Neural cell (in vitro differentiated cells): ENCODE measurements at regions not wholly inside any gene's neighbourhood (a gene's known extent, or its start where the extent isn't known, plus 50 kb on each side); places are given as distances from the start of the nearest gene placed in this dataset.

Experiments used
- CTCF ChIP-seq: fragments of 450-650 bp; IDR thresholded peaks from 2 replicates; pipeline ENCODE4 v1.5.1; 2014; ENCODE audit warnings: antibody characterized with exemption, mild to moderate bottlenecking, moderate library complexity; ENCODE audit not compliant: poor library complexity, severe bottlenecking
- EP300 ChIP-seq: fragments of 450-650 bp; conservative IDR thresholded peaks from 2 replicates; pipeline ENCODE4 v1.6.1; 2014; ENCODE audit warnings: antibody characterized with exemption, mild to moderate bottlenecking, moderate library complexity; ENCODE audit not compliant: poor library complexity, severe bottlenecking
- EZH2 ChIP-seq: fragments of 200-600, 300-800 bp; shearing (Covaris generic), sonication (generic); IDR thresholded peaks from 2 replicates; pipeline ENCODE4 v1.6.1; 2014; ENCODE audit warnings: antibody characterized with exemption, low read length, borderline replicate concordance, mild to moderate bottlenecking; ENCODE audit not compliant: insufficient read depth, poor library complexity, severe bottlenecking
- RAD21 ChIP-seq: fragments of 450-650 bp; conservative IDR thresholded peaks from 2 replicates; pipeline ENCODE4 v1.6.1; 2014; ENCODE audit warnings: antibody characterized with exemption, mild to moderate bottlenecking, moderate library complexity
- REST ChIP-seq: IDR thresholded peaks from 2 replicates; pipeline ENCODE4 v1.6.1; 2012; ENCODE audit warnings: borderline replicate concordance

- TF ChIP-seq CTCF (no peak), EZH2 (no peak), EP300 (no peak), REST (no peak), RAD21 (no peak)
Measured at GRCh38 chr5:6822556-6823343, 109.5 kb downstream of the TENT4A start.
